ENCODE measurements at regions not wholly inside any gene's neighbourhood (a gene's known extent, or its start where the extent isn't known, plus 50 kb on each side); places are given as distances from the start of the nearest gene placed in this dataset.

GRCh38 chr2:120988051-120988699 is 252.5 kb downstream of the GLI2 start:
- TF ChIP-seq CTCF (conservative IDR thresholded peaks at IDR 0.05 in 1 of 2, IDR thresholded peaks at IDR 0.05 in 1 of 2; ENCODE audit: extremely low read depth in 1 of 2, insufficient read depth in 1 of 2, low read depth in 1 of 2, low read length in 2 of 2): no peak
- TF ChIP-seq EZH2 (IDR thresholded peaks at IDR 0.05; ENCODE audit: borderline replicate concordance, low read length): no peak

Data from mammary epithelial cell (primary cell).